Stimulated activated CD4-positive, alpha-beta T cell treated with anti-CD3 and anti-CD28 coated beads, Interleukin-15, amount 100 ng/mL, for 1 hour (primary cell): ENCODE measurements at regions not wholly inside any gene's neighbourhood (a gene's known extent, or its start where the extent isn't known, plus 50 kb on each side); places are given as distances from the start of the nearest gene placed in this dataset.
A peak's percentile ranks its signal among the peaks of the same experiment; 100 is the strongest.

ENCODE experiments used
- DNase-seq, 2 donors: peaks; one replicate each; pipeline ENCODE4 v3.0.0-alpha.2; 2020; ENCODE audit warnings: low read depth in 1 of 2, low spot score in 1 of 2

DNA sequence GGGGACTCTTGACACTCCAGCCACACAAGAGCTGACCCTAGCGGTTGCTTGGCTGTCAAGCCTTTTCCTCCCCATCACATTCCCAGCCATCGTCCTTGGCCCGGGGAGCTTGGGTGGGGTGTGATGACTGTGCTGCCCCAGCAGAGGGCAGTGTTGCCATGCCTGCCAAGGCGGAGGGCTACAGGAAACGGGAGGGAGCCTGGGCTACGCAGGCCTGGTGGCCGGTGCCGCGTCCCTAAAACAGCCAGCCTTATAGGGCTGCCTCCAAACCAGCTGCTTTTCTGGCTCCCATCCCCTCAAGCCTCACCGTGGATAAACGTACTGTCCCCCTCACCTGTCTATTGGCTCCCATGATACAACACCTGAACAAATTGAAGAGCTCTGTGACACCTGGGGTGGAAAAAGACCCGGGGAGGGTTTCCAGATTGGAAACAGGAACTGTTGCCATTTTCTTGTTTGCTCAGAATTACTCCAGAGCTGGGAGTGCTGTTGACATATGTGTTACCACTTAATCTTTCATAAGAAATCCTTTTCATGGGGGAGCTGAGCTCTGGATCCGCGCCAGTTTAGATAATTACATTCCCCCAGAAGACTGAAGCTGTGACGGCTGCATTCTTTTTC, 72.8 kb upstream of the ASTN2 start:
- peak in 1 of 2 donors; percentile 0 for DNase-seq

DNA sequence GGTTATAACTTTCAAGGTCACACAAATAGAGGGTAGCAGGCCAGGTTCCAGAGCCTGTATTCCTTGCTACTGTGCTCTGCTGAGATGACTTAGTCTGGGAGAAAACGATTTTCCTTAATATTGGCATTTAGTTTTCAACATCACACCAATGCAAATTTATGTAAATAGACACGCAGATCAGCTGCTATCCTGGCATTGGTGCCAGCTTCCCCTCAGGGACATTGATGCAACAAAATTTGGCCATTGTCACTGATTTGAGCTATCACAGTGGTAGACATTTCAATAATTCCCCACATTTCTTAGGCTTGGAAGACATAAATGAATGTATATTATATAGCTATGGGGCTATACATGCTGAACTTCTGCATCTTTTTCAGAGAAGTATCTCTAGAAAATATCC, 71.6 kb upstream of the ASTN2 start:
- DNase-seq, result no peak

DNA sequence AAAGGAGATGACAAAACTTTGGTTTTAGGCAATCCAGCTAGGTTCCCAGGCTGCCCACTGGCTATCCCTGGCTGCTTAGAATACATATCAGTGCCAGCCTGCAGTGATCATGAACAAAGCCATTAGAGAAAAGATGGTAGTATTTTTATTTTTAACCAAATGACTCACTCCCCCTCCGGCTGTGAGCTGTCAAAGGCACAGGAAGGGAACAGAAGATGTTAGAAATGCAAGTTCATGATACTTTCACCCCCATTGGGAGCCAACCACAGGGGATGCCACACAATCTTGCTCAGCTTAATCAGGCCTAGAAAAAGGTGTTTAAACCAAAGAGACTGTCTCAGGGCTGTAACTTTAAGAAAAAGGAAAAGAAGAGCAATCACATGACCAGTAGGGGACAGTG, 70.3 kb upstream of the ASTN2 start:
- DNase-seq, result no peak

DNA sequence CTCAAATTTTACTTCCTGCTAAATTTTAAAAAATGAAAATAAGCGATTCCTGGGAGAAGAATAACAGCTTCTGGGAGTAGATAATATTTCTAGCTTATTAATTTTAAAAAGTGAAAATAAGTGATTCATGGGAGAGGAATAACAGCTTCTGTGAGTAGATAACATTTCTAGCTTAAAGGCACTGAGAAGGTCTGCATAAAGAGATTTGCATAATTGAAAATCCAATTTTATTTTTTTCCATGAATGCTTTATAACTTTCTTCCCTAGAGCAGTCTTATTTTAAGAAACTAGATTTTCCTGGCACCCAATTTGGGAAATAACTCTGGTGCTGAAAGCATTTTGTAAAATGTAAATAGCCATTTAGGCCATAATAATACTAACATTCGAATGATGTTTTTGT, 65.9 kb upstream of the ASTN2 start:
- no peak for DNase-seq

DNA sequence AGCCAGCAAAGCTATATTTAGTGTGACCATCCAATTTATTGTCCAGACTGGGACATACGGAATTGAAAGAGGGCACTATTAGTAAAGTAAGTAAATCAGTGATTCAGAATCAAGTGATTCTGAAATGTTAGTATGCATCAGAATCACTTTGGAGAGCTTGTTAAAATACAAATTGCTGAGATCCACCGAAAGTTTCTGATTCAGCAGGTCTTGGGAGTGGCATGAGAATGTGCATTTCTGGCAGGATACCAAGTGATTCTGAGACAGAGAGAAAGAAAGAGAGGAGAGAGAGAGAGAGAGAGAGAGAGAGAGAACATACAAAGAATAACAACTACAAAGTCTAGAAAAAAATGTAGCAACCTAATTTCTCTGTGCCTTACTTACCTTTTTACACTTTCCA, 65.4 kb upstream of the ASTN2 start:
- no peak for DNase-seq

DNA sequence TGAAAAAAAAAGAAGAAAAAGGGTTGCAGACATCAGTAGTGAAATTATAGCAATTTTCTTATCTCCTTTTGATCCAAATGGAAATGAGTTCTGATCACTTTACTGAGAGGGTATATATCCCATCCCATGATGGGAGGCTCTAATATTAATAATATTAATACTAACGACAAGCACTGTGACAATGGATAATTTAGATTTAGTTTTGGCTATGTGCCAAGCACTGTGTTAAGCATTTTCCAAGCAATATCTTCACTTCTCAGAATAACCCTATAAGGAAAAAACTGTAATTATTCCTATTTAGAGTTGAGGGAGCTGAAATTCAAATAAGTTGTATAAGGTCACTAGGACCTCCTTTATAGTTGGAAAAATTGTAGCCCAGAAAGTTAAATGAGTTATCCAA, 58.4 kb upstream of the ASTN2 start:
- DNase-seq, result no peak

DNA sequence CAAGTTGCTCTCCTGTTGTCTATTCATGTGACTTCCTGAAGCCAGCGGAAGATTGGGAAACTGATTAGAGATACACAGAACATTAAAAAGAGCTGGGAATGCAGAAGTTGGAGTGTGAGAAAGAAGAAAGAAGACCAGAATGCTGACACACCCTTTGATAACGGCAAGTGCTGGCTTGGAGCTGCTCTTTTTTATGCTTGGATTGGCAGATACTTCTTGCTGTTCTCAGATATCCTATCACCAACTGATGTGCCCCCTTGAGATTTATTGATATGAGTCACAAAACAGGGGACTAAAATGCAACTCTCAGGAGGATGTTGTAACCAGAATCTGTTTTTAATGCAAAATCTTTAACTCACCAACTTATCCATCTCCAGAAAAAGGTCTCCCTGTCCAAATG, 56.0 kb upstream of the ASTN2 start:
- no peak for DNase-seq

DNA sequence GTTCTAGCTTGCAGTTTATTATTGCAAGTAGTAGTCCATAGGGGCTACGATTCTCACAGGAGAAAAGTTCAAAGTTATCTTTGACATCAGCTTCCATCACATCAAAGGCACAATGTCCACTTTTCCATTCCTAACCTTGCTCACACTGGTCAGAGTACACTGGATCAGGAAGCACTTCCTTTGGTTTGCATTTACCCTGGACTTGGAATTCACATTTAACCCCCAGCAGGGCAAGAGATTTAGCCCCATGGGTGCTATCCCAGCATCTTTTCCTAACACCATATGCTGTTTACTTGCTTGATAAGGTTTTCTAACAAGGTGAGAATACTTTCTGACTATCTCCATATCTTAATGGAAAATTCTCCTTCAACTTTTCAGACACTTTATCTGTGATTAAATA, 55.6 kb upstream of the ASTN2 start:
- DNase-seq, result no peak

DNA sequence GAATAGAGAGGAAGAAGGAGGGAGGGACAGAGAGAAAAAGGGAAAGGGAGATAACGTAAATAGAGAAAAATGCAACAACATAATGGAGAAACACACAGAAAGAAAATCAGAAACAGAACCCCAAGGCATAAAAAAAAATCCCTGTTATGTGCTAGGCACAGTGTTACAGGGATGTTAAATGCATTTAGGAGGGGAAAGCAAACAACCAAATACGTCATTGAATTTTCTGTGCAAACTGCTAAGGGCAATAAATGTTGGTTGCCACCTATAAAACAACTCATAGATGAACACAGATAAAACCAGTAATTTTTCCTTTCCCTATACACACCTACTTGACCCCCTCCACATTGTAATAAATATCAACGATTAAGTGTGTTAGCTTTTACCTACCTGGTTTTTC, 51.3 kb upstream of the ASTN2 start:
- no peak for DNase-seq

DNA sequence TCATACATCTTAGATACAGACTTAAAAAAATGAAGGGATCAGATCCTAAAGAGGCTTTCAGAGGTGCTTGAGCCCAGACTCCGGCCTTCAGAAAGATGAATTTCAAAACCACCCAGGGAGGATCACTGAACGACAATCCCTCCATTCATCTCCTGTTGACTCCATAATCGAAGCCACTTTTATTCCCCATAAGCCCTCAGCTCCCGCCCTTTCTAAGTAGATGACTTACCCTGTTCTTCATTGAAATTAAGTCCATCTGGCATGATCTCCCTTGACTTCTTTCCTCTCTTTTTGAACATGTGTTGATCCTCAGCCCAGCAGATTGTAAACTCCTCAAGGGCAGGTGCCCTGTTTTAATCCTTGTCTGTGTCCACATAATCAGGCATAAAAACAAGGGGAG, 50.8 kb upstream of the ASTN2 start:
- DNase-seq, result no peak

DNA sequence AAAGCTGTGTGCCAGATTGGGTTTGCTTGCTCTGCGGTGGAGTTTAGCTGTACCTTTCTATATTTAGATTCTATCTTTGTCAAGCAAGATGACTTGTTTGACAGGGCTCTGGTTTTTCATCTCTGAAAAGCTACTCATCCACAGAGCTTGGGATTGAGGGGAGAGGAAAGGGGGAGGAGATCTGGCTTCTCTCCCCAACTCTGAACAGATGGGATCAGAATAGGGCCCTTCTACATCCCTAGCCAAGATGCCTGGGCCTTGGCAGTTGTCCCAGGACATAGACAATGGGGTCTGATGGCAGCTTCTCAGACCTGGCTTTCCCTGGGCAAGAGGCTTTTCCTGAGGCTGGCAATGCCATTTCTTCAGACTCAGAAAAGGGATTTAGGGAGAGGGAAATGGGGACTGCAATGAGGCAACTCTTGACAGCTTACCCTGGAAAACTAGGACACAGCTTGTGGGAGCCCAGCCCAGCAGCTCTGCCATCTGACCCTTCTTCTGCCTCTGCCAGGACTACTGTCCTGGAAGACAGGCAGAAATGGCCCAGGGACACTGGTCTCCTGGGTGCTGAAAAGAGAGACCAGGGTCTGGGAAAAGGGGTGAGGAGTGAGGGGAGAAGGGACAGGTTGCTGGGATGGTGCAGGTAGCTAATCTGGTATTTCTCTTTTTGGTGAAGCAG, 50.2 kb upstream of the ASTN2 start:
- no peak for DNase-seq
